ENCODE measurements at regions not wholly inside any gene's neighbourhood (a gene's known extent, or its start where the extent isn't known, plus 50 kb on each side); places are given as distances from the start of the nearest gene placed in this dataset. TPM values are rescaled to one million over a fixed set of nuclear protein-coding genes. Genes with fewer than 3 reads are reported as not detected.

GRCh38 chr2:167310442-167310841 is 422.2 kb downstream of the XIRP2 start:
- Histone ChIP-seq H3K9me3 (replicated peaks in 1 of 2; ENCODE audit: control insufficient read depth in 1 of 2, insufficient read depth in 1 of 2, low read length in 2 of 2) (no peaks in the 10 kb centered on the region), H3K9ac (ENCODE audit: insufficient read depth, low read length, poor library complexity, severe bottlenecking) (no peak overlapping the region), H3K36me3 (replicated peaks in 1 of 2; ENCODE audit: control insufficient read depth in 1 of 2, insufficient read depth in 2 of 2, low read length in 2 of 2) (no peaks in the 10 kb centered on the region), H3K4me1 (ENCODE audit: control insufficient read depth in 1 of 2, insufficient read depth in 2 of 2, low read length in 2 of 2) (no peaks in the 10 kb centered on the region), H3K4me3 (replicated peaks in 1 of 3; ENCODE audit: low read depth in 2 of 3, low read length in 3 of 3) (no peak overlapping the region), H3K79me2 (ENCODE audit: insufficient read depth, low read length) (no peaks in the 10 kb centered on the region), H4K20me1 (ENCODE audit: insufficient read depth, low read length) (no peaks in the 10 kb centered on the region), H3K4me2 (replicated peaks; ENCODE audit: extremely low read depth, low read length, poor library complexity, severe bottlenecking) (no peak overlapping the region), H3K27ac (ENCODE audit: low read depth in 1 of 2, low read length in 2 of 2) (no peak overlapping the region), H3K27me3 (ENCODE audit: control insufficient read depth in 2 of 2, insufficient read depth in 2 of 2, low read length in 2 of 2) (no peaks in the 10 kb centered on the region), H2AFZ (ENCODE audit: insufficient read depth, low read depth, low read length, poor library complexity, severe bottlenecking) (no peak overlapping the region)
- H3K36me3 Mint-ChIP-seq: no peaks in the 10 kb centered on the region
- no peak overlapping the region for H3K4me3 Mint-ChIP-seq
- H3K4me1 Mint-ChIP-seq: no peaks in the 10 kb centered on the region
- DNase-seq: no peak
- no peaks in the 10 kb centered on the region for H3K27me3 Mint-ChIP-seq (ENCODE audit: low read depth in 3 of 3)
- intact Hi-C loops (cut with micrococcal nuclease): no loop called here
- TF ChIP-seq CTCF (IDR thresholded peaks at IDR 0.05): no peak
- WGBS (ENCODE audit: insufficient coverage): 100% methylated on average over 1 of the region's 1 CpG
- no peaks in the 10 kb centered on the region for H3K9me3 Mint-ChIP-seq
- no peak overlapping the region for H3K27ac Mint-ChIP-seq

Small RNAs in the stretch of these regions (small RNA-seq; reads per million reads assigned to genes)
- gene RNU7-148P (ENCODE audit: insufficient read length, low read depth): not detected

All from CD14-positive monocyte (primary cell).